ENCODE measurements at regions not wholly inside any gene's neighbourhood (a gene's known extent, or its start where the extent isn't known, plus 50 kb on each side); places are given as distances from the start of the nearest gene placed in this dataset.

DNA sequence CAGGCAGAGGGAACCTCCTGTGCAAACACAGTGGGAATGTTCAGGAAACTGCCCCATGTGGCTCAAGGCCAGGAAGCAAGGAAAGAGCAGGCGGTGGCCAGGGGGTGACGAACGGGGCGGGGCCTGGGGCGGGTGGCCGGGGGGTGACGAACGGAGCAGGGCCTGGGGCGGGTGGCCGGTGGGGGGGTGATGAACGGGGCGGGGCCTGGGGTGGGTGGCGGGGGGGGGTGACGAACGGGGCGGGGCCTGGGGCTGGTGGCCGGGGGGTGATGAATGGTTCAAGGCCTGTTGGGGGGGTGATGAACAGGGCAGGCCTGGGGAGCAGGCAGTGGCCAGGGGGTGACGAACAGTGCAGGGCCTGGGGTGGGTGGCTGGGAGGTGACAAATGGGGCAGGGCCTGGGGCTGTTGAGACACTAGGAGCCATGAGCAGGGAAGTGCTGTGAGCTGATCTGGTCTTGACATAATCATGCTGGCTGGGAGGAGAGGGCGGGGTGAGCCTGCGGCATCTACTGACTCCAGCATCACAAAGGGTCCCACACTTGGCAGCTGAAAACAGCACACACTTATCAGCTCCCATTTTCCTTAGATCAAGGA lies 62.7 kb upstream of the FBRSL1 start:
- Histone ChIP-seq H2AFZ (ENCODE audit: control insufficient read depth, low read length) (no peak overlapping the region), H3K9ac (ENCODE audit: control insufficient read depth, extremely low read depth, insufficient read depth, low read length) (no peak overlapping the region), H3K27ac (ENCODE audit: control insufficient read depth, insufficient read depth, low read length) (no peak overlapping the region), H3K9me3 (ENCODE audit: control insufficient read depth, low read depth, low read length) (no peaks in the 10 kb centered on the region), H3K4me2 (ENCODE audit: control insufficient read depth, extremely low read depth, insufficient read depth, low read depth, low read length) (no peak overlapping the region), H3K36me3 (ENCODE audit: control insufficient read depth in 2 of 2, extremely low read depth in 1 of 2, insufficient read depth in 2 of 2, low read length in 2 of 2) (no peaks in the 10 kb centered on the region), H3K4me3 (ENCODE audit: control insufficient read depth in 2 of 3, extremely low read depth in 1 of 3, insufficient read depth in 2 of 3, low read depth in 1 of 3, low read length in 3 of 3) (no peak overlapping the region), H4K20me1 (ENCODE audit: control insufficient read depth, extremely low read depth, insufficient read depth, low read length) (no peaks in the 10 kb centered on the region), H3K4me1 (ENCODE audit: control insufficient read depth, extremely low read depth, insufficient read depth, low read length) (peaks cover 27% of the 10 kb centered on the region), H3K79me2 (ENCODE audit: control insufficient read depth, insufficient read depth, low read length) (no peaks in the 10 kb centered on the region), H3K27me3 (ENCODE audit: control insufficient read depth, extremely low read depth, insufficient read depth, low read length) (peaks cover 73% of the 10 kb centered on the region), H3K9me1 (ENCODE audit: control insufficient read depth, extremely low read depth, insufficient read depth, low read length) (no peaks in the 10 kb centered on the region)
- DNase-seq (ENCODE audit: low read depth, low spot score) (no peak), FAIRE-seq (no peak)
- no peak for TF ChIP-seq CTCF (optimal IDR thresholded peaks at IDR 0.05 in 1 of 3, IDR thresholded peaks at IDR 0.05 in 1 of 3, conservative IDR thresholded peaks at IDR 0.05 in 1 of 3; ENCODE audit: extremely low read depth in 1 of 3, insufficient read depth in 2 of 3, low read length in 3 of 3)
- no peak for TF ChIP-seq EZH2 (IDR thresholded peaks at IDR 0.05; ENCODE audit: low read length)
- dilution Hi-C loops (cut with MboI; ENCODE audit: extremely low pct_ligation_motif_present, low sequenced_read_pairs) = no loop called here

DNA sequence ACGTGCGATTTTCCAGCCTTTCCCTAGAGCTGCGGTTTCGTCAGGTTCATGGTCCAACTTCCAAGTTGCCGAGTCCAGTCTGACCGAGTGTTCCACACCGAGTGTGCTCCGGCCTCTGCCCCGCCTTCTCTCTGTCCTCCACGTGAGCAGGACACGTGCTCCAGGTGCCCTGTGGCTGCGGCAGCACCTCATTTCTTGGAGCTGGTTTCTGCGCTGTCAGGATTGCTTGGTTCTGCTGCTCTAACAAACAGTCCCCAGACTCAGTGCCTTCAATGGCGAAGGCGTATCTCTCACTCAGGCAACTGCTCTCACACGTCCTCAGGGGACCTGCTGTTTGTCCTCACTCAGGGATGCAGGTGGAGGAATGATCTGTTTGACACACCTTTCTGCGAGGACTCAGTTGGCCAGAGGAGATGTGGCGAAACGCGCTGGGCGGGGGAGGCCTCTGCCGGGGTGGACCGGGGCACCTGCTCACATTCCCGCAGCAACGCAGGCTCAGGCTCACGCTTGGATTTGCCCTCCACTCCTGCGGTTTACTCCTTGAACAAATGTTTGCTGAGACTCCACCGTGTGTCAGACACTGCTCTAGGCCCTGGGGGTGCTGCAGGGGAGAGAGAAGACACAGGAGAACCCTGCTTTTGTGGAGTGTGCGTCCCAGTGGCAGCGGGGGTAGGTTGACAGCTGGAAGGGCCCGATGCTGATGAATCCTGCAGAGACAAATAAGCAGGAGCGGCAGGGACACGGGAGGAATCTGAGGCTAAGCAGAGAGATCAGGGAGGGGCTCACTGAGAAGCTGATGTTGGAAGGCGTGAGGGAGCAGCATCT lies 63.4 kb upstream of the FBRSL1 start:
- Histone ChIP-seq H3K27me3 (ENCODE audit: control insufficient read depth, extremely low read depth, insufficient read depth, low read length) (peaks cover 73% of the 10 kb centered on the region), H3K36me3 (ENCODE audit: control insufficient read depth in 2 of 2, extremely low read depth in 1 of 2, insufficient read depth in 2 of 2, low read length in 2 of 2) (no peaks in the 10 kb centered on the region), H3K9ac (ENCODE audit: control insufficient read depth, extremely low read depth, insufficient read depth, low read length) (no peak overlapping the region), H3K27ac (ENCODE audit: control insufficient read depth, insufficient read depth, low read length) (no peak overlapping the region), H4K20me1 (ENCODE audit: control insufficient read depth, extremely low read depth, insufficient read depth, low read length) (no peaks in the 10 kb centered on the region), H3K9me3 (ENCODE audit: control insufficient read depth, low read depth, low read length) (no peaks in the 10 kb centered on the region), H3K79me2 (ENCODE audit: control insufficient read depth, insufficient read depth, low read length) (no peaks in the 10 kb centered on the region), H3K4me2 (ENCODE audit: control insufficient read depth, extremely low read depth, insufficient read depth, low read depth, low read length) (no peak overlapping the region), H3K4me1 (ENCODE audit: control insufficient read depth, extremely low read depth, insufficient read depth, low read length) (peaks cover 27% of the 10 kb centered on the region), H3K4me3 (ENCODE audit: control insufficient read depth in 2 of 3, extremely low read depth in 1 of 3, insufficient read depth in 2 of 3, low read depth in 1 of 3, low read length in 3 of 3) (no peak overlapping the region), H3K9me1 (ENCODE audit: control insufficient read depth, extremely low read depth, insufficient read depth, low read length) (no peaks in the 10 kb centered on the region), H2AFZ (ENCODE audit: control insufficient read depth, low read length) (no peak overlapping the region)
- no peak for TF ChIP-seq EZH2 (IDR thresholded peaks at IDR 0.05; ENCODE audit: low read length)
- TF ChIP-seq CTCF (optimal IDR thresholded peaks at IDR 0.05 in 1 of 3, IDR thresholded peaks at IDR 0.05 in 1 of 3, conservative IDR thresholded peaks at IDR 0.05 in 1 of 3; ENCODE audit: extremely low read depth in 1 of 3, insufficient read depth in 2 of 3, low read length in 3 of 3) = no peak
- DNase-seq (ENCODE audit: low read depth, low spot score) = no peak
- dilution Hi-C loops (cut with MboI; ENCODE audit: extremely low pct_ligation_motif_present, low sequenced_read_pairs) = no loop called here
- FAIRE-seq = no peak

Data from keratinocyte (primary cell).